ENCODE measurements at regions not wholly inside any gene's neighbourhood (a gene's known extent, or its start where the extent isn't known, plus 50 kb on each side); places are given as distances from the start of the nearest gene placed in this dataset.

DNA sequence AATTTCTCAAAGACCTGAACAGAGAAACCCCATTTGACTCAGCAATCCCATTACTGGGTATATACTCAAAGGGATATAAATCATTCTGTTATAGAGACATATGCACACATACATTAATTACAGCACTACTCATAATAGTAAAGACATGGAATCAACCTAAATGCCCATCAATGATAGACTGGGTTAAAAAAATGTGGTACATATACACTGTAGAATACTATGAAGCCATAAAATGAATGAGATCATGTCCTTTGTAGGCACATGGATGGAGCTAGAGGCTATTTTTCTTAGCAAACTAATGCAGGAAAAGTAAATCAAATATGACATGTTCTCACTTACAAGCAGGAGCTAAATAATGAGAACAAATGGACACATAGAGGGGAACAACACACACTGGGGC is 303.8 kb downstream of the BTG1 start:
- no peak for DNase-seq

DNA sequence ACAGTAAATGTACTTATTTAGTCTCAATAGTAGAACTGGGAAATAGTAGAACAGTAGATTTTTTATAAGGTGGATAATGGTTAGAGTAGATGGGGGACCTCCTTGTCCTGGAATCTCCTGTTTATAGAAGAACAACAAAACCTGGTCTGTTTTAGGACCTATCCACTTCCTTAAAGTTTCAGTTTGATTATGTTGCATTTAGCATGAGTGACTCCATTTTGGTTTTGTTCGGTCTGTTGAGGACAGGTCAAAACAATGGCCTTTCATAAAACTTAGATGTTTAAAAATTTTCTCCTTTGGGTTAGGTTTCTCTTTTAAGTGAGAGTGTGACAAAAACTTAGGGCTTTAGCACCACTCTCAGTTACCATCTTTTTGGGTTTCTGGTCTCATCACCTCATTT is 308.9 kb downstream of the BTG1 start:
- DNase-seq, result no peak

DNA sequence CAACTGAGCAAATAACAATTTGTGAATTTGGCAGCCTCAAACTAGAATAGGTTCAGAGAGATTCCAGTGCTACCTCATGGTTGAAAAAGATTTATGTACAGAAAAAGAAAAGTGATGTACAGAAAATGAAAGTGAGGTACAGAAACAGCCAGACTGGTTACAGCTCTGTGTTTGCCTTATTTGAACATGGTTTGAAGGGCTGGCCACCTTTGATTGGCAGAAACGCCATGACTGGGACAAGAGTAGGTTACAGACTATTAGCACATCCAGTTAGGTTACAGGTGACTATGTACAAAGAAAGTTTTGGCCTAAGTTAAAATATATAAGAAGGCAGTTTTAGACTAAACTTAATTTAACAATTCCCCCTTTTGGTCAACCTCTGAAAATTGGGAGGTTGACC is 309.4 kb downstream of the BTG1 start:
- DNase-seq, result no peak

DNA sequence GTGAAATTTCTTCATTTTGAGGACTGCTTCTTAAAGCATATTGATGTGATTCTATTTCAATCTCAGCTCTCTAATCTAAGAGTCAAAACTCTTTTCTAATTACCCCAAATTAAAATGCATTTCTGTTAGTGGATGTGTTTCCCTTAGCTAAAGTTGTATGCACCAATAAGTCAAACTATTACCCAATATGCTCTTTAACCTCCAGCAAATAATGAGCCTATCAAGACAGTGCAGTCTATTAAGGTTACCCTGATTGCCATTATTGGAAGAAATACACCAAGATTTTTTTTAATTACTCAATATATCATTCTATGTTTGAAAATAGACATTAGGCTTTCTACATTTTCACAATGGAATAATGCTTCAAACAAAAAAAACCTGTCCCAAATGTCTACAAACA is 310.0 kb downstream of the BTG1 start:
- DNase-seq, result no peak

- no peak for DNase-seq
Observed at GRCh38 chr12:91833780-91834359, 311.8 kb downstream of the BTG1 start.

DNA sequence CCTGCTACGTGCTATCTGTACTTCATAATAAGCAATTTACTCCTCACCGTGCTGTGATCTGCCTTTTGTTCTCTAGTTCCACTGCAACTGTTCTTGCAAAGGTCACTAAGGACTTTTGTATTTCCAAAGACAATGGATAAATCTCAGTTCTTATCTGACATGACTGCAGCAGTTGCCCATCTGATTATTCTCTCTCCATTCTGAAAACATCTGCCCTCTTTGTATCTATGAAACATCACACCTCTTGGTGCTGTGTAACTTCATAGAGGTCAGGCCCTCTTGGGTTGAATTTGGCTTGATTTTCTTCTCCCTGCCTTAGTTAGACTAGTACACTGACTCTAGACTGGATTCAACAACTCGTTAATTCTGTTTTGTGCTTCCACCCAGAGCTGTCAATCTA is 319.6 kb downstream of the BTG1 start:
- DNase-seq, result no peak

DNA sequence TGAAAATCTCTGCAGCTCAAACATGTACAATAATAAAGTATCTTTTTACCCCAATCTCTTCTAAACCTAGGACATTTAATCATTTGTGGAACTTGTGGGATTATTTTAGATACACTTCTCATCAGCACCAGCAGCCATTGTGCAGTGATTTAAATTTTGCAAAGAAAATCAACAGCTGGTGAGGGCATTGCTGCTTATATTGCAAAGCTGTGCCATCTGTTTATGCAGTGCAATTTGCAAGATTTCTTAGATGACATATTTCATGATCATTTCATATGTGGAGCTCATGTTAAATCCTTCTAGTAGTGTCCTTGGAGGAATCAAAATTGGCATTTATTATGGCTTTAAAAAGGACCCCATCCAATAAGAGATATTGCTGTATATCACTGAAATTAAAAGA is 320.7 kb downstream of the BTG1 start:
- DNase-seq, result no peak

DNA sequence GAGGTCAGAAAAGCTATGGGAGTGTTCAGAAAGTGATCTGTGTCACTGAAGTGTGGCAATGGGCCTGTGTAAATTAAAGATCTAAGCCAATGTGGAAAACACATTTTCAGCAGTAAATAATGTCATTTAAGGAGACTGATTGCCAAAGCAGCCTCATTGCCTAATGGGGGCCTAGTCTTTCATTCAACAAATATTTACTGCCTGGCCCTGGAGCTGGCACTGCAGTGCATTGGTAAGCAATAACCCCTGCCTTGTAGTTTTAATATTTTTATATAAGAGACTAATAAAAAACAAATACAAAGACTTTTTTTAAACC is 326.6 kb downstream of the BTG1 start:
- no peak for DNase-seq

DNA sequence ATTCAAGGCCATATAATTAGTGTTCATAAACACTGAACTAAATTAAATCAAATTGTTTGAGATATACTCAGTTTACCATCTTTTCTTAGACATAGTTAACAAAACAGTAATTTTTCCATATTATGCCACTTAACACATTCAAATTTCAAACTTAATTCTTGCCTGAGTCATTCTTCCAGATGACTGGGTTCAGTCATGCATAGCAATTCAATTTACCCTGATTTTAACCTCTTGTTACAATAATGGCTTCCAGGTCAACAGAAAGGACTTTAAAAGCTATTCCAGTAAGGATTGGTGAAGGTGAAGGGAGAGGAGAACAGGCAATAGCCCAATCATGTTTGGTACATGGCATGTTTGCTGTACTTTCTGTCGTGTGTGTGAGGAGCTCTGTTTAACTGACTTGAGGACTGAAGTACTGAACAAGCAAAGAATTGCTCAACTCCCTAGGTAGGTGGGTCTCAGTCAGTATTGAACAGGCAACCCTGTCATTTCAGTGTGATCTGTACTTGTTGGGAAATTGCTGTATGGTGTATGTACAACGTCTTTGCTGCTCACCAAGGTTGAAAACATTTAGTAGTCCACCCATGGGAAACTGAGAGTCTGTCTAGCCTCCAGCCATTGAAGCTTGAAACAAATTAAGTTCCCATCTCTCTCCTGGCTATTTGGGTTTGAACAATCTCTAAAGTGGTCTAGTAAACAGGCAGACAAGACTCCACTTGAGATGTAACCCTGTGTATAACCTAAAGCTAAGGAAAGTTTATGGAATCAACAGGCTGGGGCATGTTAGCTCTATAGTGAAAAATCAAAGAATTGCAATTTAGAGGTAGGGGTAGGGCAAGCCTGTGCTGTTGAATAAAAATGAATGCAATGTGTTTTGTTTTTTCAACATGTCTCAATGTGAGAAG is 327.2 kb downstream of the BTG1 start:
- no peak for DNase-seq

DNA sequence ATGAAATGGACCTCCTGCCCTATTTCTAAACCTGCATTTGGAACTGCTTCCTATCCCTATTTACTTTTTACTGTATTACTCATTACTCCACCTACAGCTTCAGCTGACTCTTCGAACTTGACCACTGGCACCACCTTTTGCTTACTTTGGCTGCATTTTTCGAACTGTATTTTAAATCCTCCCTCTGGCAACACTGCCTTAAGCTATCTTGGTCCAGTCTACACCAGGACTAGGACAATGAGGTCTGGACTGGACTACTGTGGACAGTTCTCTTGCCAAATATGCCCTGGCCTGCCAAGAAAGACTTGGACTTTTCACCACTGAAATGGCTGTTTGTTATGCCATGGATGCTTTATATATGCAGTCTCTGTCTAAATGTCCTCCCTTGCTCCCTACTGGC is 328.1 kb downstream of the BTG1 start:
- no peak for DNase-seq

GRCh38 chr12:91813701-91814100 is 331.9 kb downstream of the BTG1 start:
- DNase-seq, result no peak

DNA sequence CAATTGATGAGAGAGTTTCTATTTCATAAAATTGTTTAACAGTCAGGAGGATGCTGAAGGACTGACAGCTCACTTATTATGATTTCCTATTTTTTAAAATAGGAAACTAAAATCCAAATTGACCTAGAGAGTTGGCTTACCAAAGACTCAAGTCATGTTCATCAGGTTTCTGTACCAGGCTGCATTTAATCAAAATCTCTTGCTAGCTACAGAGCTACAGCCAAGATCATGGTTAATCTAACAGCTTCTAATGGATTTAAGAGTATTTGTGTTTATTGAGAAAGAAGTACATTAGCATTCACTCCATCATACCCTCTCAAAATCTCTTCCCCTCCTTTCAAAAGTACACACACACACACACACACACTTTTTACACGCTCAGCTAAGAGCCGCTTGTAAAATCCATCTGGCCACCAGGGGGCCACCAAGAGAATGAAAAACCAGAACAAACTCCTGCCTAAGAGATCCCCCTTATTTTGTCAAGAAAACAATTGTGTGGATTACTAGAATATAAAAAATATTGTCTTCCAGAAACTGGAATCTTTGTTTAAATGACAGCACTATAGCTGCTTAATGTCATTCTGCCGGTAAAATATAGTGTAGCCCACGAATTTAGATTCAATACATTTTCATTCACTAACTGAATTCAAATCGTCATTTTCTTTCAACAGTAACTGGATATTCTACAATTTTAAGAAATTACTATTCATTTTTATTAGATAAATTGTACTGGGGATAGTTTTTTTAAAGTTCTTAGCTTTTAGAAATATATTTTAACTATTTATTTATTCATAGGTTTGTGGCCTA is 334.0 kb downstream of the BTG1 start:
- DNase-seq, result peak; percentile 78

- DNase-seq, result no peak
Observed at GRCh38 chr12:91810531-91811451, 334.9 kb downstream of the BTG1 start.

DNA sequence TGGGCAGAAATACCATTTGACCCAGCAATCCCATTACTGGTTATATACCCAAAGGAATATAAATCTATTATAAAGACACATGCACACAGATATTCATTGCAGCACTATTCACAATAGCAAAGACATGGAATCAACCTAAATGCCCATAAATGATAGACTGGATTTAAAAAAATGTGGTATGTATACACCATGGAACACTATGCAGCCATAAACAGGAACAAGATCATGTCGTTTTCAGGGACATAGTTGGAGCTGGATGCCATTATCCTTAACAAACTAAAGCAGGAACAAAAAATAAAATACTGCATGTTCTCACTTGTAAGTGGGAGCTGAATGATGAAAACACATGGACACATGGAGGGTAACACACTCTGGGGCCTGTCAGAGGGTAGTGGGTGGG is 335.6 kb downstream of the BTG1 start:
- DNase-seq, result no peak

- no peak for DNase-seq
Observed at GRCh38 chr12:91805031-91805430, 340.6 kb downstream of the BTG1 start.

GRCh38 chr12:91804533-91804932 is 341.1 kb downstream of the BTG1 start:
- DNase-seq, result no peak

GRCh38 chr12:91801048-91801447 is 344.6 kb downstream of the BTG1 start:
- no peak for DNase-seq

GRCh38 chr12:91793676-91794075 is 352.0 kb downstream of the BTG1 start:
- no peak for DNase-seq

DNA sequence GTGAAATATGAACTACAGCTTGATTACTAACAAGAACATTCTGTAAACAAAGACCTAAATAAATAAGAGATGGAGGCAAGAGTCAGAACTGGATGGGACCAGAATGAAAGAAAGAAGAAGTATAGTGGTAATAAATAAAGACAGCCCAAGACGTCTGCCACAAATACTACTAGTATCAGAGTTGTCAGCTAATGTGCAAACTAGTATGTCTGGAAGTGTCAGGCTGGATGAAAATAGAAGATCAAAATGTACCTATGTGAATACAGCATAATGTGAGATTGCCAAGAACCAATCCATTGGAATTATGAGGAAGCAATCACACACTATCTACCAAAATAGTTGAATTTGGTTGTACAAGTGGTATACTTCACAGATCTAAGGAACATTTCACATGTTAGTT is 353.0 kb downstream of the BTG1 start:
- no peak for DNase-seq

GRCh38 chr12:91786499-91787272 is 359.0 kb downstream of the BTG1 start:
- DNase-seq, result no peak

DNA sequence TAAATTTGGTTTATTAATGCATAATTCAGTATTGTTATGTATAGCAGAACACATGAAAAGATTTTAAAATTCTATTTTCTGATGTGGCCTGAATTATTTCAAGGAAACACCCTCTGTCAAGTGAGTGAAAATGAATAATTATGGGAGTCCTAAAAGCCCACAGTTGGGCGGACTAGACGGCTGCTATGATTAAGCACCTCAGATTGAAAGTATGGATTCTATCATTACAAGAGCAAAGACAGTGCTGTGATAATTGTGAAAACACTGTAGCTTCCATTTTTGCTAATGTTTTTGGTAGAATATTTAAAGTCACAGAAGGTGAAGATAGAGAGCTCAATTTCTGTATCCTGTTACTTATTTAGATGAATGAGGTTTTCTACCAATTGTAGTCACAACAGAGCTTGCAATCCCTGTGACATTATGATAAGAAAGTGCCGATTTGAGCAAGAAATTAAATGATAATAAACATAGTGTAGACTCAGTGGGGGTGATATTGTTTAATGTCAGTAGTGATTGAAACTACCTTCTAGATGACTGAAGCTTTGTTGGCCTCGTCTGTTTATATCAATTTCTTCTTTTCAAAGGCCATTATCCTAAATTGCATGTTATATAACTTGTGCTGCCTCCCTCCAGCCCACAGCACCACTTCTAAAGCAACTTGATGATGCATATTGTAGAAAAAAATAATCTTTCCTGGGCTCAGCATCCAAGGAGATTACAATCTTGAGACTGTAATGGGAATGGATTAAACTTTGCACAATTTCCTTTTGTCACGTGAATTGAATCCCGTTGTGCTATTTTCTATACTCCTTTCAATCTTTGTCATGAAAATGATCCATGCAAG is 359.8 kb downstream of the BTG1 start:
- peak; percentile 14 for DNase-seq
